GM12891 (cell line): ENCODE measurements at regions not wholly inside any gene's neighbourhood (a gene's known extent, or its start where the extent isn't known, plus 50 kb on each side); places are given as distances from the start of the nearest gene placed in this dataset.
"Not testable (repeated sequence)": the region's sequence is repeated elsewhere in the genome, so short reads cannot be mapped to it uniquely, and the experiment has no call there.

Source experiments
- PAX5 ChIP-seq: IDR thresholded peaks from 2 replicates; pipeline ENCODE4 v1.6.1; 2011; ENCODE audit warnings: low read length, moderate library complexity, mild to moderate bottlenecking; ENCODE audit not compliant: insufficient read depth, severe bottlenecking
- POLR2A ChIP-seq: IDR thresholded peaks from 2 replicates; pipeline ENCODE4 v1.6.1; 2011; ENCODE audit warnings: low read depth, low read length, control low read depth
- POLR2AphosphoS5 ChIP-seq: IDR thresholded peaks from 2 replicates; pipeline ENCODE4 v1.6.1; 2011; ENCODE audit warnings: low read depth, low read length, control low read depth
- POU2F2 ChIP-seq: IDR thresholded peaks from 2 replicates; pipeline ENCODE4 v1.6.1; 2011; ENCODE audit warnings: low read depth, mild to moderate bottlenecking, control low read depth, low read length, moderate library complexity
- SPI1 ChIP-seq: IDR thresholded peaks from 2 replicates; pipeline ENCODE4 v1.6.1; 2011; ENCODE audit warnings: low read depth, low read length, control low read depth
- TAF1 ChIP-seq: IDR thresholded peaks from 2 replicates; pipeline ENCODE4 v1.6.1; 2011; ENCODE audit warnings: low read depth, low read length, control low read depth

- TF ChIP-seq PAX5, SPI1, POLR2AphosphoS5, POLR2A, POU2F2, TAF1: not testable (repeated sequence)
Measured at GRCh38 chr10:71106151-71106550, 106.2 kb upstream of the UNC5B start.
